MM.1S (cell line): ENCODE measurements at regions not wholly inside any gene's neighbourhood (a gene's known extent, or its start where the extent isn't known, plus 50 kb on each side); places are given as distances from the start of the nearest gene placed in this dataset.

Source experiments
- DNase-seq: peaks from one replicate; pipeline ENCODE4 v3.0.0-alpha.2; 2015
- H2AFZ ChIP-seq: fragments of 300-600 bp; sonication (generic); 2 replicates; pipeline ENCODE4 v1.6.0; 2016; ENCODE audit warnings: antibody characterized with exemption, low read length
- H3F3A ChIP-seq: fragments of 300-600 bp; sonication (generic); 2 replicates; pipeline ENCODE4 v1.6.1; 2016; ENCODE audit warnings: mild to moderate bottlenecking, antibody characterized with exemption, low read length, moderate library complexity, mixed read lengths; ENCODE audit not compliant: insufficient read depth
- H3K27ac ChIP-seq: fragments of 300-600 bp; sonication (generic); 2 replicates; pipeline ENCODE4 v1.5.1; 2016; ENCODE audit warnings: mild to moderate bottlenecking, low read length
- H3K27me3 ChIP-seq: fragments of 300-600 bp; sonication (generic); replicated peaks from 2 replicates; pipeline ENCODE4 v1.6.0; 2016; ENCODE audit warnings: low read length; ENCODE audit not compliant: insufficient read depth
- H3K36me3 ChIP-seq: fragments of 300-600 bp; sonication (generic); replicated peaks from 2 replicates; pipeline ENCODE4 v1.6.1; 2016; ENCODE audit warnings: mild to moderate bottlenecking, low read length, mixed read lengths; ENCODE audit not compliant: insufficient read depth
- H3K4me1 ChIP-seq: fragments of 300-600 bp; sonication (generic); 2 replicates; pipeline ENCODE4 v1.6.1; 2016; ENCODE audit warnings: low read length, mixed read lengths
- H3K4me2 ChIP-seq: fragments of 300-600 bp; sonication (generic); 2 replicates; pipeline ENCODE4 v1.6.0; 2016; ENCODE audit warnings: low read depth, low read length
- H3K4me3 ChIP-seq: fragments of 300-600 bp; sonication (generic); 2 replicates; pipeline ENCODE4 v1.5.1; 2016; ENCODE audit warnings: low read length, mixed read lengths
- H3K79me2 ChIP-seq: fragments of 300-600 bp; sonication (generic); 2 replicates; pipeline ENCODE4 v1.6.1; 2016; ENCODE audit warnings: mixed run types, low read length, mixed read lengths
- H3K9ac ChIP-seq: fragments of 300-600 bp; sonication (generic); 2 replicates; pipeline ENCODE4 v1.6.1; 2016; ENCODE audit warnings: low read length, mixed read lengths
- H3K9me2 ChIP-seq: fragments of 300-600 bp; sonication (generic); replicated peaks from 2 replicates; pipeline ENCODE4 v1.6.1; 2016; ENCODE audit warnings: mild to moderate bottlenecking, low read length, mixed read lengths; ENCODE audit not compliant: insufficient read depth
- H3K9me3 ChIP-seq: fragments of 300-600 bp; sonication (generic); replicated peaks from 2 replicates; pipeline ENCODE4 v1.6.1; 2016; ENCODE audit warnings: mild to moderate bottlenecking, low read length, mixed read lengths; ENCODE audit not compliant: insufficient read depth
- H4K20me1 ChIP-seq: fragments of 300-600 bp; sonication (generic); 2 replicates; pipeline ENCODE4 v1.6.1; 2016; ENCODE audit warnings: mild to moderate bottlenecking, low read length, moderate library complexity, mixed read lengths; ENCODE audit not compliant: insufficient read depth
- EZH2 ChIP-seq: fragments of 300-600 bp; sonication (generic); optimal IDR thresholded peaks from 2 replicates; pipeline ENCODE3; 2017; ENCODE audit warnings: low read depth, mild to moderate bottlenecking, antibody characterized with exemption, low read length, mixed read lengths
- EZH2phosphoT487 ChIP-seq: fragments of 300-600 bp; sonication (generic); IDR thresholded peaks from 2 replicates; pipeline ENCODE4 v1.6.1; 2018; ENCODE audit warnings: antibody characterized with exemption, low read length
- TF ChIP-seq, protein P1 (sequence below): fragments of 300-600 bp; sonication (generic); IDR thresholded peaks from 2 replicates; pipeline ENCODE4 v1.5.1; 2016; ENCODE audit warnings: antibody characterized with exemption, low read length, mixed read lengths

DNA sequence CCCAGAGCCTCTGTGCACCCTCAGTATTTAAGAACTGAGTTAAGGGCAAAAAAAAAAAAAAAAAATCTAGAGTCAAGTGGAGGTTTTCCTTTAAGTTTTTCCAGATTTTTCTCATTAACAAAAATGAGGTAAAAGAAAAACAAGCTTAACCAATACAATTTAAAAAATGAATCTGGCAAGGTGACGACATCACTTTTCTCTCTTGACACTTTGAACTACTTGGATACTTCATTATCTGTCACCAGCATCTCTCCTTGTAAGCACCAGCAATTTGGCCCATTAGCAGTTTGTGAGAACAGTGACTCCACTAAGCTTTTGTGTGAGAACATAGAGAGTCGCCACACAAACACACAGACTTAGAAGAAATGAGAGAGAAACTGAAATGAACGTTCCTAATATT is 345.7 kb upstream of the SLC30A5 start:
- H3F3A ChIP-seq, result no peaks in the 10 kb centered on the region
- no peak overlapping the region for H3K4me3 ChIP-seq
- H3K9me2 ChIP-seq, result no peaks in the 10 kb centered on the region
- H3K4me1 ChIP-seq, result no peaks in the 10 kb centered on the region
- no peak overlapping the region for H3K27ac ChIP-seq
- TF ChIP-seq EZH2, result no peak
- no peak for TF ChIP-seq EZH2phosphoT487
- TF ChIP-seq, protein P1, sequence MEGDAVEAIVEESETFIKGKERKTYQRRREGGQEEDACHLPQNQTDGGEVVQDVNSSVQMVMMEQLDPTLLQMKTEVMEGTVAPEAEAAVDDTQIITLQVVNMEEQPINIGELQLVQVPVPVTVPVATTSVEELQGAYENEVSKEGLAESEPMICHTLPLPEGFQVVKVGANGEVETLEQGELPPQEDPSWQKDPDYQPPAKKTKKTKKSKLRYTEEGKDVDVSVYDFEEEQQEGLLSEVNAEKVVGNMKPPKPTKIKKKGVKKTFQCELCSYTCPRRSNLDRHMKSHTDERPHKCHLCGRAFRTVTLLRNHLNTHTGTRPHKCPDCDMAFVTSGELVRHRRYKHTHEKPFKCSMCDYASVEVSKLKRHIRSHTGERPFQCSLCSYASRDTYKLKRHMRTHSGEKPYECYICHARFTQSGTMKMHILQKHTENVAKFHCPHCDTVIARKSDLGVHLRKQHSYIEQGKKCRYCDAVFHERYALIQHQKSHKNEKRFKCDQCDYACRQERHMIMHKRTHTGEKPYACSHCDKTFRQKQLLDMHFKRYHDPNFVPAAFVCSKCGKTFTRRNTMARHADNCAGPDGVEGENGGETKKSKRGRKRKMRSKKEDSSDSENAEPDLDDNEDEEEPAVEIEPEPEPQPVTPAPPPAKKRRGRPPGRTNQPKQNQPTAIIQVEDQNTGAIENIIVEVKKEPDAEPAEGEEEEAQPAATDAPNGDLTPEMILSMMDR, result no peak
- no peaks in the 10 kb centered on the region for H3K9me3 ChIP-seq
- H3K27me3 ChIP-seq, result no peaks in the 10 kb centered on the region
- no peak for DNase-seq
- H3K79me2 ChIP-seq, result no peaks in the 10 kb centered on the region
- no peak overlapping the region for H3K9ac ChIP-seq
- no peak overlapping the region for H3K4me2 ChIP-seq
- H3K36me3 ChIP-seq, result no peaks in the 10 kb centered on the region
- H4K20me1 ChIP-seq, result no peaks in the 10 kb centered on the region
- H2AFZ ChIP-seq, result no peak overlapping the region

DNA sequence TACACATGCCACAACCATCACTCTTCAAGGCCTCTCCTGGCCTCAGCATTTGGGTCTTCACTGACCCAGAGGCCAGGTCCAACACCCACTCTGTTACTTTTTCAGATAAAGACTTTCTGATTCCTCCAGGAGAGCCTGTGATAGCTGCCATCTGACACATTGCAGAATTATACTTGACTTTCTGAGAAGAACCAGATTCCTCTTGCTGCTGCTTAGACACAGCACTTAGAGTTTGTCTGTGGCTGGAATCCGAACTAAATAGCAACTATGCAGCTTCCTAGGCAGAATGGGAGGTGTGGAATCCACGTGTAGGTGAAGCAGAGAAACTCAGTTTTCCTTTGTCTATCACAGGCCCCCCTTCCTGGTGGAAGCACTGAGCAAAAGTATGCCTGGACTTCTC is 344.7 kb upstream of the SLC30A5 start:
- no peak overlapping the region for H3K4me2 ChIP-seq
- no peak for DNase-seq
- H3K4me1 ChIP-seq, result no peaks in the 10 kb centered on the region
- no peaks in the 10 kb centered on the region for H3K79me2 ChIP-seq
- no peaks in the 10 kb centered on the region for H3K36me3 ChIP-seq
- H4K20me1 ChIP-seq, result no peaks in the 10 kb centered on the region
- H3K9ac ChIP-seq, result no peak overlapping the region
- H3K9me2 ChIP-seq, result no peaks in the 10 kb centered on the region
- H2AFZ ChIP-seq, result no peak overlapping the region
- TF ChIP-seq EZH2phosphoT487, result no peak
- TF ChIP-seq, protein P1, result no peak
- no peak for TF ChIP-seq EZH2
- H3K27ac ChIP-seq, result no peak overlapping the region
- no peak overlapping the region for H3K4me3 ChIP-seq
- H3F3A ChIP-seq, result no peaks in the 10 kb centered on the region
- H3K27me3 ChIP-seq, result no peaks in the 10 kb centered on the region
- no peaks in the 10 kb centered on the region for H3K9me3 ChIP-seq

DNA sequence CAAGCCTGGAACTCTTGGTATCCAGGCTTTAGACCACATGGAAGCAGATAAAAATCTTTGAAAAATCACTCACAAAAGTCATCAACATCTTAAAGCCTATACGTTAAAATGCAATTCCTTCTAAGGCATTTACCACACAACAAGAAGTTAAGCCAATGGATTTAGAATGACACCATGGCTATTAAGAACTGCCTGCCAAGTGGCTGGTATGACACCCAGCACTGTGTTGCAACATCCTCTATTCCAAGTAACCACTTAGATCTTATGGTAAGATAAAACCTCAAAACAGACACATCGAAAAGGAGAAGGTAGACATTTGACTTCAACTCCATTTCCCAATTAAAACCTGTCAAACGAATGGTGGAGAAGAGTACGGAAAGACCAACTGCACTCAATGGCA is 344.2 kb upstream of the SLC30A5 start:
- no peaks in the 10 kb centered on the region for H3F3A ChIP-seq
- H2AFZ ChIP-seq, result no peak overlapping the region
- H3K9me3 ChIP-seq, result no peaks in the 10 kb centered on the region
- TF ChIP-seq, protein P1, result no peak
- TF ChIP-seq EZH2 (no peak), EZH2phosphoT487 (no peak)
- no peak overlapping the region for H3K4me2 ChIP-seq
- no peak overlapping the region for H3K27ac ChIP-seq
- no peak overlapping the region for H3K4me3 ChIP-seq
- no peak for DNase-seq
- no peaks in the 10 kb centered on the region for H3K9me2 ChIP-seq
- no peaks in the 10 kb centered on the region for H3K4me1 ChIP-seq
- no peaks in the 10 kb centered on the region for H3K27me3 ChIP-seq
- no peaks in the 10 kb centered on the region for H4K20me1 ChIP-seq
- no peaks in the 10 kb centered on the region for H3K36me3 ChIP-seq
- H3K9ac ChIP-seq, result no peak overlapping the region
- H3K79me2 ChIP-seq, result no peaks in the 10 kb centered on the region

DNA sequence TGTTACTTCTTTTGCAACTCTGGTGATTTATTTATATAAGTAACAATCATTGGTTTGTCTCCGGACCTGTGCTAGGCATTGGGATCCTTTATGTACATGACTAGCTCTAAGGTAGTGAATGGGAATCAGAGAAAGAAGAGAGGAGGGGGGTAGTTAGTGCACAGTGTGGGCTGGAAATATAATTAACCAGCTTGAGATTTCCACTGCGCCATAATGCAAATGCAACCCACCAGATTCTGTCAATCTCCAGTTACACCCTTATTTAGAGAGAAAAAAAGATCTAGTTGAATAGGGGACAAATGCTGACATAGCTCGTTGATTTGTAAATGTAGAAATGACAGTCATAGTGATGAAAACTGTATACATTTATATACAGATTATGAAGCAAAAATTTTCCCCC is 342.2 kb upstream of the SLC30A5 start:
- TF ChIP-seq EZH2 (no peak), EZH2phosphoT487 (no peak)
- TF ChIP-seq, protein P1, result no peak
- Histone ChIP-seq H3K9ac (no peak overlapping the region), H3F3A (no peaks in the 10 kb centered on the region), H3K4me1 (no peaks in the 10 kb centered on the region), H3K79me2 (no peaks in the 10 kb centered on the region), H3K27ac (no peak overlapping the region), H3K27me3 (no peaks in the 10 kb centered on the region), H3K9me3 (no peaks in the 10 kb centered on the region), H3K4me3 (no peak overlapping the region), H3K36me3 (no peaks in the 10 kb centered on the region), H3K4me2 (no peak overlapping the region), H4K20me1 (no peaks in the 10 kb centered on the region), H3K9me2 (no peaks in the 10 kb centered on the region), H2AFZ (no peak overlapping the region)
- DNase-seq, result no peak
